ENCODE measurements at regions not wholly inside any gene's neighbourhood (a gene's known extent, or its start where the extent isn't known, plus 50 kb on each side); places are given as distances from the start of the nearest gene placed in this dataset.

DNA sequence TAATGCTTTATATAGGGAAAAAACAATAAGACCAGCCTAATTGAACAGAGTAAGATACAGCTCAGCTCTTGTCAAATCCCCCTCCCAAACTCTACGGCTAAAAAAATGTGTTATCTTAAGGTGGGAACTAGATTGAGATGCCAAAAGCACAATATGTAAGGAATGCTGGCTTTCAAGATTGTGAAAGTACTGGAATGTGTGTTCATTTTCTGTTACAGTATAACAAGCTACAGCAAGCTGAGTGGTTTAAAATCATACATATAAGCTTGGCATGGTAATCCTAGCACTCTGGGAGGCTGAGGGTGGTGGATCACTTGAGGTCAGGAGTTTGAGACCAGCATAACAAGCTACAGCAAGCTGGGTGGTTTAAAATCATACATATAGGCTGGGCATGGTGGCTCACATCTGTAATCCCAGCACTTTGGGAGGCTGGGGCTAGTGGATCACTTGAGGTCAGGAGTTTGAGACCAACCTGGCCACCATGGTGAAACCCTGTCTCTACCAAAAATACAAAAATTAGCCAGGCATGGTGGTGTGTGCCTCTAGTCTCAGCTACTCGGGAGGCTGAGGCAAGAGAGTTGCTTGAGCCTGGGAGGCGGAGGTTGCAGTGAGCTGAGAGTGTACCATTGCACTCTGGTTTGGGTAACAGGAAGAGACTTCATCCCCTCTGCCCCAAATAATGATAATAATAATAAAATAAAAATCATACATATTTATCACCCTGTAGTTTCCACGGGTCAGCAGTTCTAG, 297.7 kb downstream of the DOK5 start:
- no peaks in the 10 kb centered on the region for H3K9me3 ChIP-seq (replicated peaks in 1 of 3)
- WGBS, 4 donors, result 54 to 76% (median 69%) methylated on average over 4 of the region's 4 CpGs
- no peak overlapping the region for H3K27ac ChIP-seq
- no peaks in the 10 kb centered on the region for H3K4me1 ChIP-seq (replicated peaks in 1 of 2)
- no peaks in the 10 kb centered on the region for H3K27me3 ChIP-seq
- TF ChIP-seq, protein P1, sequence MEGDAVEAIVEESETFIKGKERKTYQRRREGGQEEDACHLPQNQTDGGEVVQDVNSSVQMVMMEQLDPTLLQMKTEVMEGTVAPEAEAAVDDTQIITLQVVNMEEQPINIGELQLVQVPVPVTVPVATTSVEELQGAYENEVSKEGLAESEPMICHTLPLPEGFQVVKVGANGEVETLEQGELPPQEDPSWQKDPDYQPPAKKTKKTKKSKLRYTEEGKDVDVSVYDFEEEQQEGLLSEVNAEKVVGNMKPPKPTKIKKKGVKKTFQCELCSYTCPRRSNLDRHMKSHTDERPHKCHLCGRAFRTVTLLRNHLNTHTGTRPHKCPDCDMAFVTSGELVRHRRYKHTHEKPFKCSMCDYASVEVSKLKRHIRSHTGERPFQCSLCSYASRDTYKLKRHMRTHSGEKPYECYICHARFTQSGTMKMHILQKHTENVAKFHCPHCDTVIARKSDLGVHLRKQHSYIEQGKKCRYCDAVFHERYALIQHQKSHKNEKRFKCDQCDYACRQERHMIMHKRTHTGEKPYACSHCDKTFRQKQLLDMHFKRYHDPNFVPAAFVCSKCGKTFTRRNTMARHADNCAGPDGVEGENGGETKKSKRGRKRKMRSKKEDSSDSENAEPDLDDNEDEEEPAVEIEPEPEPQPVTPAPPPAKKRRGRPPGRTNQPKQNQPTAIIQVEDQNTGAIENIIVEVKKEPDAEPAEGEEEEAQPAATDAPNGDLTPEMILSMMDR (IDR thresholded peaks at IDR 0.05), result no peak
- TF ChIP-seq POLR2A (IDR thresholded peaks at IDR 0.05), result no peak
- DNase-seq, result no peak
- H3K36me3 ChIP-seq (replicated peaks in 1 of 2), result no peaks in the 10 kb centered on the region
- H3K4me3 ChIP-seq, result no peak overlapping the region
- intact Hi-C loops (cut with DNase I), result no loop called here

DNA sequence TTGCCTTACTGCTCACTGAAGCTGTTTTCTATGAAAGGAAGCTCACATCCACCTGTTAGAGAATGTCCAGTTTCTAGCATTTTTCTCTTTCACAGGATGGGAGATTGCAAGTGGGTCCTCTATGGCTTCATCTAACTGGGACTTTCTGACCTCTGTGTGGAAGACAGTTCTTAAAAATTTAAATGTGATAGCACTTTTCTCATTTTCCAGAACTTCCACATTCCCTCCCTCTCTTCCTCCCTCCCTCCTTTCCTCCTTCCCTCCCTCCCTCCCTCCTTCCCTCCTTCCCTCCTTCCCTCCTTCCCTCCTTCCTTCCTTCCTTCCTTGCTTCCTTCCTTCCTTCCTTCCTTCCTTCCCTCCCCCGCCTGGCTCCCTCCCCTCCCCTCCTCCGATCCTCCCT, 291.1 kb downstream of the DOK5 start:
- no peaks in the 10 kb centered on the region for H3K27me3 ChIP-seq
- no peak overlapping the region for H3K4me3 ChIP-seq
- intact Hi-C loops (cut with DNase I), result no loop called here
- 61 to 100% (median 87%) methylated on average over 1 to 2 of the region's 2 CpGs for WGBS, 4 donors
- no peaks in the 10 kb centered on the region for H3K4me1 ChIP-seq (replicated peaks in 1 of 2)
- TF ChIP-seq POLR2A (IDR thresholded peaks at IDR 0.05), result no peak
- TF ChIP-seq, protein P1 (IDR thresholded peaks at IDR 0.05), result no peak
- no peak for DNase-seq
- no peak overlapping the region for H3K27ac ChIP-seq
- no peaks in the 10 kb centered on the region for H3K36me3 ChIP-seq (replicated peaks in 1 of 2)
- no peaks in the 10 kb centered on the region for H3K9me3 ChIP-seq (replicated peaks in 1 of 3)

DNA sequence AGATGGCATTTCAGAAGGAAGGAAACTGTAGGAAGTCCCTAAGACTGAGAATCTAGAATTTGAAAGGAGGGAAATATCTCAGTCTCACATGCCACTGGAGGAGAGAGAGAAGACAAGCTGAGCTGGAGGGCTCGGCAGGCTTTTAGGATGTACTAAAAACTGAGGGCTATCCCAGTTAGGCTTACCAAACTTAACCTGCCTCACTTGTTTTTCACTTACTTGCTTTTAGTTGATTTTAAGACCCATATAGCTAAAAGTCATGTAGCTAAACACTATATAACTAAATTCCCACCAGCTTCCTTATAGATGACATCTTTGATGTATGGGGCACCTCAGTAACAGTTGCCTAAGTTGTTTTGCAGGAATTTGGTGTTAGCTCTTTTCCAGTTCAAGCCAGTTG, 288.0 kb downstream of the DOK5 start:
- no peak for DNase-seq
- WGBS, 4 donors, result 91 to 100% (median 94%) methylated on average over 1 of the region's 1 CpG

DNA sequence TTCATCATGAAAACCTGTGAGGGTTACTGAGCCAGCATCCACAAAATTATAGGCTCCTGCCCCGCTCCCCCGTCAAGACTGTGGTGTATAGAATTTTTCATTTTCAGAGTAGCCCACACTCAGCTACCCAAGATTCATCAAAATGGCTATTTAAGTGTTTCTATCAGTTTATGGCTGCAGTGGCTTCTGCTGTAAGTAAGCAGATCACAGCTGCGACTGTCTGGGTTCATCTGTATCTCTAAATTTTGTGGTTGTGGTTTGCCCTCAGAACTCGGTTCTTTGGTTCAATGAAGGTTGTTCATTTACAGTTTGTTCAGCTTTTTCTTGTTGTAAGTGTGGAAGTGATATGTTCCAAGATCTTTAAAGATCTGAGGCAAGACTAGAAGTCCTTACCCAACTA, 284.2 kb downstream of the DOK5 start:
- H3K36me3 ChIP-seq (replicated peaks in 1 of 2), result no peaks in the 10 kb centered on the region
- H3K9me3 ChIP-seq (replicated peaks in 1 of 3), result peaks cover 0 to 7% (median 0%) of the 10 kb centered on the region in 3 donors
- H3K4me3 ChIP-seq, result no peak overlapping the region
- no peaks in the 10 kb centered on the region for H3K4me1 ChIP-seq (replicated peaks in 1 of 2)
- no peak for DNase-seq
- 71 to 81% (median 76%) methylated on average over 4 of the region's 4 CpGs for WGBS, 4 donors
- TF ChIP-seq, protein P1 (IDR thresholded peaks at IDR 0.05), result no peak
- no peak for TF ChIP-seq POLR2A (IDR thresholded peaks at IDR 0.05)
- no peaks in the 10 kb centered on the region for H3K27me3 ChIP-seq
- intact Hi-C loops (cut with DNase I), result no loop called here
- no peak overlapping the region for H3K27ac ChIP-seq

More for the DNA sequence above, 288.0 kb downstream of the DOK5 start:
- no peak overlapping the region for H3K27ac ChIP-seq
- intact Hi-C loops (cut with DNase I), result no loop called here
- H3K4me1 ChIP-seq (replicated peaks in 1 of 2), result no peaks in the 10 kb centered on the region
- no peaks in the 10 kb centered on the region for H3K9me3 ChIP-seq (replicated peaks in 1 of 3)
- no peaks in the 10 kb centered on the region for H3K27me3 ChIP-seq
- no peaks in the 10 kb centered on the region for H3K36me3 ChIP-seq (replicated peaks in 1 of 2)
- TF ChIP-seq, protein P1 (IDR thresholded peaks at IDR 0.05), result no peak
- TF ChIP-seq POLR2A (IDR thresholded peaks at IDR 0.05), result no peak
- H3K4me3 ChIP-seq, result no peak overlapping the region
